ENCODE measurements at regions not wholly inside any gene's neighbourhood (a gene's known extent, or its start where the extent isn't known, plus 50 kb on each side); places are given as distances from the start of the nearest gene placed in this dataset.

DNA sequence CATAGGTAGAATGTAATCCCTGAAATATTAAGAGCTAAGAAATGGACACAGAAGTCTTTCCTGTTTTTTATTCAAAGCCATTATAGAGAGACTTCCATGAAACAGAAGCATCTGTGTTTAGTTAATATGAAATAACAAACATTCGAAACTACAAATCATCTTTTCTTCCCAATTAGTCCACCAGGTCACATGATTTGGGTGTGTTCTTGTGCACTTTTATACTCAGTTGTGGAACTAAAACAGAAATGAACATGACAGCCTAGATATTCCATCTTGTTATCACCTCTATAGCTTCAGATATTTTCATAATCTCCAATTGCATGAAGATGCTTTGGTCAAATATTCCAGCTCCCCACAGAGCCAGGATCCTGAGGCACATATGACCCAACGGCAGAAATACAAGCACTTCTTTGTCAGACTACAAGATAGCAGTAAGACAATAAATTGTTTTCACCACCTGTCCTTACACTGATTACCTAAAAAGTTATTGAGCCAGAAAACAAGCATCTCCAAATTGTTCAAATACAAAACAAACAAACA, 116.8 kb upstream of the BEND6 start:
- TF ChIP-seq GATA2 (IDR thresholded peaks at IDR 0.05; ENCODE audit: low read depth, low read length) (no peak), GATA3 (IDR thresholded peaks at IDR 0.05; ENCODE audit: low read depth, low read length) (no peak)
